Peyer's patch (tissue), 4 donors: ENCODE measurements at regions not wholly inside any gene's neighbourhood (a gene's known extent, or its start where the extent isn't known, plus 50 kb on each side); places are given as distances from the start of the nearest gene placed in this dataset.

Experiments used
- DNase-seq, 3 donors: peaks; one replicate each; pipeline ENCODE4 v3.0.0-alpha.2; 2017 to 2019
- H3K27ac ChIP-seq, 4 donors: fragments of 200-600 bp; sonication (generic); one replicate each; pipeline ENCODE4 v1.5.1; 2016 to 2019
- H3K27me3 ChIP-seq, 2 donors: fragments of 200-600 bp; sonication (generic); one replicate each; pipeline ENCODE4 v1.5.1; 2019
- H3K36me3 ChIP-seq, 3 donors: fragments of 200-600 bp; sonication (generic); one replicate each; pipeline ENCODE4 v1.5.1; 2016 to 2019
- H3K4me1 ChIP-seq, 4 donors: fragments of 200-600 bp; sonication (generic); one replicate each; pipeline ENCODE4 v1.5.1; 2016 to 2019
- H3K4me3 ChIP-seq, 4 donors: fragments of 200-600 bp; sonication (generic); 1 replicate in 3 of 4; 2 replicates in 1 of 4; pipeline ENCODE4 v1.5.1; 2016 to 2019; ENCODE audit warnings: mild to moderate bottlenecking in 1 of 4
- H3K9me3 ChIP-seq, 4 donors: fragments of 200-600 bp; sonication (generic); one replicate each; pipeline ENCODE4 v1.5.1; 2016 to 2019; ENCODE audit warnings: mild to moderate bottlenecking in 1 of 4
- CTCF ChIP-seq, 6 experiments: fragments of 450-650 bp in 4 of 6; fragments of 200-600 bp in 2 of 6; sonication (generic) in 1 of 6; IDR thresholded peaks; one replicate each; pipeline ENCODE4 v1.5.1; 2017 to 2019; ENCODE audit warnings: antibody characterized with exemption in 6 of 6, mild to moderate bottlenecking in 3 of 6, moderate library complexity in 1 of 6
- POLR2A ChIP-seq, 2 donors: fragments of 450-650 bp; IDR thresholded peaks; one replicate each; pipeline ENCODE4 v1.5.1; 2017; ENCODE audit warnings: antibody characterized with exemption in 2 of 2, mild to moderate bottlenecking in 2 of 2, moderate library complexity in 2 of 2

DNA sequence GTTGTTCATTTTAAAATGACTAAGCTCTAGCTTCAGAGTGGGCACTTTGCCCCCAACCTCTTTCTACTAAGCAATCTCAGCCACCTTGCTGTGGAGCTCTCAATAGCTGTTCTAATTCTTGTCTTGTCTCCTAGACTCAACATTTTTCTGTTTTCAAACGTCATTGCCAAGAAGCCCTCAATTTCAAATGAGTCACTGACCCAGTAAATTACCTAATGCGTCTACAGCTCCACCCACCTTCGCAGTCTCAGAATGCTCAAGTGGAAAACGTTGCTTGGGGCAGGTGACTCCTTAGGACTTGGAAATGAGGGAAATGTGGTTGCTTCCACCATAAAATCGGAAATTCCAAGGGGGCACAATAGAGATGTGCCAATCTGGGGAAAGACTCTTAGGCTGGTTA lies 59.0 kb downstream of the ING2 start:
- no peak for TF ChIP-seq POLR2A (IDR thresholded peaks at IDR 0.05)
- TF ChIP-seq CTCF (IDR thresholded peaks at IDR 0.05): no peak
- no peaks in the 10 kb centered on the region for H3K9me3 ChIP-seq
- no peak for DNase-seq
- H3K27ac ChIP-seq: no peak overlapping the region
- H3K4me1 ChIP-seq: no peaks in the 10 kb centered on the region
- no peak overlapping the region for H3K4me3 ChIP-seq
- no peaks in the 10 kb centered on the region for H3K27me3 ChIP-seq
- no peaks in the 10 kb centered on the region for H3K36me3 ChIP-seq

GRCh38 chr4:183571350-183571941 lies 66.6 kb downstream of the ING2 start:
- DNase-seq: peak in 1 of 3 donors; percentile 53
- Histone ChIP-seq H3K4me3 (no peak overlapping the region), H3K27ac (no peak overlapping the region), H3K9me3 (no peaks in the 10 kb centered on the region), H3K27me3 (no peaks in the 10 kb centered on the region), H3K36me3 (no peaks in the 10 kb centered on the region), H3K4me1 (no peaks in the 10 kb centered on the region)
- TF ChIP-seq POLR2A (IDR thresholded peaks at IDR 0.05): no peak
- TF ChIP-seq CTCF (IDR thresholded peaks at IDR 0.05): no peak

DNA sequence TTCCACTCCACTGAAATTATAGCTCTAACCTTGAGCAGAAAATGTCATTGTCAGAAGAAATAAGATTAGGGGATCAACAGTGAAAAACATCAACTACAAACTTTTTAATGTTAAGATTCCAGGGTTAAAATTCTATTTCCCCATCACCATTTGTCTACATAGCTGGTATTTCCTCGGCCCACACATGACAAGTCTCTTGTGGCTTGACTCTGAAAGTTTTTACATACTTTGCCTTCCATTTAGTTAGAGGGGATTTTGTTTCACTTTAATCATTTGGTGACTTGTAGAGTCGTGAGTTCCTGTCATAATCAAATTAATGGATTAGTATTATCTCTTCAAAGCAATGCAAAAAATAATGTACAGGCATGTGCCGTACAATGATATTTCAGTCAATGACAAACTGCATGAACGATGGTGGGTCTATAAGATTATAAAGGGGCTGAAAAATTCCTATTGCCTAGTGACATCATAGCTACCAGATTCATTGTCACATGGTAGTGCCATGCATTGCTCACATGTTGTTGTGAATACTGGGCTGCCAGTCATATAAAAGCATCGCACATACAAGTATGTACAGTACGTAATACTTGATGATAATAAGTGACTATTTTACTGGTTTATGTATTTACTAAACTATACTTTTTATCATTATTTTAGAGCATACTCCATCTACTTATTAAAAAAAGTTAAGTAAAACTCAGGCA lies 72.0 kb downstream of the ING2 start:
- H3K9me3 ChIP-seq: no peaks in the 10 kb centered on the region
- DNase-seq: no peak
- no peaks in the 10 kb centered on the region for H3K36me3 ChIP-seq
- H3K4me3 ChIP-seq: no peak overlapping the region
- no peaks in the 10 kb centered on the region for H3K27me3 ChIP-seq
- no peak overlapping the region for H3K27ac ChIP-seq
- H3K4me1 ChIP-seq: no peaks in the 10 kb centered on the region
- TF ChIP-seq CTCF (IDR thresholded peaks at IDR 0.05) (no peak), POLR2A (IDR thresholded peaks at IDR 0.05) (no peak)

- Histone ChIP-seq H3K27me3 (no peaks in the 10 kb centered on the region), H3K27ac (no peak overlapping the region), H3K4me1 (no peaks in the 10 kb centered on the region), H3K36me3 (no peaks in the 10 kb centered on the region), H3K4me3 (no peak overlapping the region), H3K9me3 (no peaks in the 10 kb centered on the region)
- no peak for DNase-seq
- no peak for TF ChIP-seq CTCF (IDR thresholded peaks at IDR 0.05)
- TF ChIP-seq POLR2A (IDR thresholded peaks at IDR 0.05): no peak
Observed at GRCh38 chr4:183580370-183580769, 75.5 kb downstream of the ING2 start.

GRCh38 chr4:183580849-183581248 lies 76.0 kb downstream of the ING2 start:
- no peak for TF ChIP-seq CTCF (IDR thresholded peaks at IDR 0.05)
- no peak for TF ChIP-seq POLR2A (IDR thresholded peaks at IDR 0.05)
- no peak for DNase-seq
- no peak overlapping the region for H3K27ac ChIP-seq

More at GRCh38 chr4:183580849-183581248, 76.0 kb downstream of the ING2 start:
- no peaks in the 10 kb centered on the region for H3K27me3 ChIP-seq
- no peak overlapping the region for H3K4me3 ChIP-seq
- H3K36me3 ChIP-seq: no peaks in the 10 kb centered on the region
- no peaks in the 10 kb centered on the region for H3K9me3 ChIP-seq
- no peaks in the 10 kb centered on the region for H3K4me1 ChIP-seq
